22Rv1 (cell line): ENCODE measurements at regions not wholly inside any gene's neighbourhood (a gene's known extent, or its start where the extent isn't known, plus 50 kb on each side); places are given as distances from the start of the nearest gene placed in this dataset.

Source experiments
- H3K27ac ChIP-seq: fragments of 450-650 bp; 2 replicates; pipeline ENCODE4 v1.5.1; 2017
- ZFX ChIP-seq: fragments of 450-650 bp; IDR thresholded peaks from 2 replicates; pipeline ENCODE4 v1.6.1; 2017; ENCODE audit warnings: antibody characterized with exemption, borderline replicate concordance
- TF ChIP-seq, protein P1 (sequence below): fragments of 450-650 bp; IDR thresholded peaks from 2 replicates; pipeline ENCODE4 v1.5.1; 2017; ENCODE audit warnings: mild to moderate bottlenecking

- TF ChIP-seq ZFX: no peak
- TF ChIP-seq, protein P1, sequence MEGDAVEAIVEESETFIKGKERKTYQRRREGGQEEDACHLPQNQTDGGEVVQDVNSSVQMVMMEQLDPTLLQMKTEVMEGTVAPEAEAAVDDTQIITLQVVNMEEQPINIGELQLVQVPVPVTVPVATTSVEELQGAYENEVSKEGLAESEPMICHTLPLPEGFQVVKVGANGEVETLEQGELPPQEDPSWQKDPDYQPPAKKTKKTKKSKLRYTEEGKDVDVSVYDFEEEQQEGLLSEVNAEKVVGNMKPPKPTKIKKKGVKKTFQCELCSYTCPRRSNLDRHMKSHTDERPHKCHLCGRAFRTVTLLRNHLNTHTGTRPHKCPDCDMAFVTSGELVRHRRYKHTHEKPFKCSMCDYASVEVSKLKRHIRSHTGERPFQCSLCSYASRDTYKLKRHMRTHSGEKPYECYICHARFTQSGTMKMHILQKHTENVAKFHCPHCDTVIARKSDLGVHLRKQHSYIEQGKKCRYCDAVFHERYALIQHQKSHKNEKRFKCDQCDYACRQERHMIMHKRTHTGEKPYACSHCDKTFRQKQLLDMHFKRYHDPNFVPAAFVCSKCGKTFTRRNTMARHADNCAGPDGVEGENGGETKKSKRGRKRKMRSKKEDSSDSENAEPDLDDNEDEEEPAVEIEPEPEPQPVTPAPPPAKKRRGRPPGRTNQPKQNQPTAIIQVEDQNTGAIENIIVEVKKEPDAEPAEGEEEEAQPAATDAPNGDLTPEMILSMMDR: no peak
- H3K27ac ChIP-seq: no peak overlapping the region
Observed at GRCh38 chr16:77009453-77009852, 181.5 kb upstream of the MON1B start.

DNA sequence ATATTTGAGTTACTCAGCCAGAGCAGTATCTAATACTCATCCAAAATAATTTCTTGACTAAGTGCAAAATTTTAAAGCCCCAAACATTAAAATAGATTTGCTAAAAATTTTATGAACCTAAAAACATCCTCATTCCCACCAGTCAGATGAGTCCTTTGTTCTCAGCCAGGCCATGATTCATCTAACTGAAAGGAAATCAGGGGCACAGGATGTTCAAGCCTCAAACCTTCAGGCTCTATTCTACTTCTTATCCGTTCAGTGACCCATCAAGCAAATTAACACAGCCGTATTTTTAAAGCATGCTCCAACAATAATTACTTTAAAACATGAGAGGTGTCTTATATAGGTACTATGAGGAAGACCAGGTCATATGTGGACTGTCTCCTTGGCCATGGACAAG, 176.5 kb upstream of the MON1B start:
- no peak overlapping the region for H3K27ac ChIP-seq

GRCh38 chr16:77030600-77030999, 160.4 kb upstream of the MON1B start:
- TF ChIP-seq, protein P1: no peak
- no peak for TF ChIP-seq ZFX
- H3K27ac ChIP-seq: no peak overlapping the region

More for the DNA sequence above, 176.5 kb upstream of the MON1B start:
- TF ChIP-seq, protein P1: no peak
- TF ChIP-seq ZFX: no peak

GRCh38 chr16:77033516-77033915, 157.5 kb upstream of the MON1B start:
- no peak overlapping the region for H3K27ac ChIP-seq
- TF ChIP-seq, protein P1: no peak
- no peak for TF ChIP-seq ZFX

GRCh38 chr16:77035361-77035760, 155.6 kb upstream of the MON1B start:
- no peak for TF ChIP-seq ZFX
- TF ChIP-seq, protein P1: no peak
- H3K27ac ChIP-seq: no peak overlapping the region

DNA sequence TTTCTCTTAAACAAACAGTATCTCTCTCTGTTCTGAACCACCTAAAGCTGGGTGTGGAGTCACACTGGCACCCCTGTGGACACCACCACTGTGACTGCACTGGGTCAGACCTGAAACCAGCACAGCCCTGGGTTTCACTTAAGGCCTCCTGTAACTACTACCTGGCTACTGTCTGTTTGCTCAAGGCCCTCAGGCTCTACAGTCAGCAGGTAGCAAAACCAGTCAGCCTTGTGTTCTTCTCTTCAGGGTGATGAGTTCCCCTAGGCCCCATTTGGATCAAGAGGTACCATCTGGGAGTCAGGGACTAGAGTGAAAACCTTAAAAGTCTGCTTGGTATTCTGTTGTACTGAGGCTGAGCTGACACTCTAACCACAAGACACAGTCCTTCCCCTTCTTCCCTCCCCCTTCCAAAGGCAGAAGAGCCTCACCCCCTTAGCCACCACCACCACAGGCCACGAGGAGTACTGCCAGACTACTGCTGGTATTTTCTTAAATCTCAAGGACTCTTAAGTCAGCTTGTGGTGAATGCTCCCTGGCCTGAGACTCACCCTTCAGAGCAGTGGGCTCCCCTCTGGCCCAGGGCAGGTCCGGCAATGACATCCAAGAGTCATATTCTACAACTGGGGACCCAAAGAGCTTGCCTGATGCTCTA, 153.2 kb upstream of the MON1B start:
- TF ChIP-seq, protein P1: no peak
- no peak for TF ChIP-seq ZFX
- H3K27ac ChIP-seq: no peak overlapping the region

- TF ChIP-seq, protein P1: no peak
- TF ChIP-seq ZFX: no peak
- H3K27ac ChIP-seq: no peak overlapping the region
Observed at GRCh38 chr16:77041468-77041867, 149.5 kb upstream of the MON1B start.
